ENCODE measurements at regions not wholly inside any gene's neighbourhood (a gene's known extent, or its start where the extent isn't known, plus 50 kb on each side); places are given as distances from the start of the nearest gene placed in this dataset.

- in situ Hi-C loops (cut with HindIII; ENCODE audit: extremely low pct_ligation_motif_present, low pct_unique_long_range_greater_than_20kb), result no loop called here
- CTCF ChIA-PET (ENCODE audit: low intra/inter-chr PET ratio, low total read pairs), result no interaction called here
- 0% methylated on average over 1 of the region's 1 CpG for WGBS (ENCODE audit: low lambda C conversion rate)
- H2AFZ ChIP-seq (ENCODE audit: low read length), result no peak overlapping the region
- no peak overlapping the region for H3K9ac ChIP-seq (ENCODE audit: insufficient read depth, low read depth, low read length)
- TF ChIP-seq ZNF816 (CRISPR knock-in tag; IDR thresholded peaks at IDR 0.05; ENCODE audit: borderline replicate concordance), result no peak
- TF ChIP-seq BCL6 (CRISPR knock-in tag; IDR thresholded peaks at IDR 0.05), result no peak
- no peak for TF ChIP-seq GABPA (IDR thresholded peaks at IDR 0.05; ENCODE audit: low read depth, low read length)
- no peak for TF ChIP-seq GABPA (CRISPR knock-in tag; IDR thresholded peaks at IDR 0.05; ENCODE audit: low read depth)
- intact Hi-C loops (cut with micrococcal nuclease; ENCODE audit: unreplicated experiment), result no loop called here
- H3K79me2 ChIP-seq (ENCODE audit: insufficient read depth, low read length), result no peaks in the 10 kb centered on the region
- POLR2A ChIA-PET, result no interaction called here
- no TSS peak for BruUV-seq (replicated peaks)
- no peaks in the 10 kb centered on the region for H4K20me1 ChIP-seq (ENCODE audit: insufficient read depth, low read length)
- no peak overlapping the region for H3K4me3 ChIP-seq (replicated peaks in 1 of 3; ENCODE audit: insufficient read depth in 1 of 3, low read depth in 2 of 3, low read length in 3 of 3)
- H3K4me1 ChIP-seq (ENCODE audit: insufficient read depth, low read length), result no peaks in the 10 kb centered on the region
- ATAC-seq, result no peak
- no peak for FAIRE-seq
- H3K9me3 ChIP-seq (ENCODE audit: low read length), result peaks cover 33% of the 10 kb centered on the region
- H3K27me3 ChIP-seq (ENCODE audit: control insufficient read depth in 1 of 2, insufficient read depth in 2 of 2, low read length in 2 of 2), result no peaks in the 10 kb centered on the region
- no peak for DNase-seq (ENCODE audit: low spot score)
- H3K36me3 ChIP-seq (replicated peaks in 1 of 2; ENCODE audit: control insufficient read depth in 1 of 2, insufficient read depth in 2 of 2, low read length in 2 of 2), result no peaks in the 10 kb centered on the region
- no peak overlapping the region for H3K4me2 ChIP-seq (ENCODE audit: low read depth, low read length)
- no peak overlapping the region for H3K27ac ChIP-seq (ENCODE audit: extremely low read length, insufficient read depth, low read length)
These were observed 292.2 kb upstream of the ZWINT start for GRCh38 chr10:56653289-56653688.

GRCh38 chr10:56646329-56647111, 285.5 kb upstream of the ZWINT start:
- 33% methylated on average over 6 of the region's 13 CpGs for WGBS (ENCODE audit: low lambda C conversion rate)
- H4K20me1 ChIP-seq (ENCODE audit: insufficient read depth, low read length), result no peaks in the 10 kb centered on the region
- H3K27me3 ChIP-seq (ENCODE audit: control insufficient read depth in 1 of 2, insufficient read depth in 2 of 2, low read length in 2 of 2), result no peaks in the 10 kb centered on the region
- peaks cover 9% of the 10 kb centered on the region; the same call in 1 of the 2 replicates for H3K9me3 ChIP-seq (ENCODE audit: low read length)
- H3K4me2 ChIP-seq (ENCODE audit: low read depth, low read length), result no peak overlapping the region
- no peak overlapping the region for H3K27ac ChIP-seq (ENCODE audit: extremely low read length, insufficient read depth, low read length)
- ChIA-PET POLR2A (no interaction called here), CTCF (ENCODE audit: low intra/inter-chr PET ratio, low total read pairs) (no interaction called here)
- no peak for ATAC-seq
- FAIRE-seq, result no peak
- in situ Hi-C loops (cut with HindIII; ENCODE audit: extremely low pct_ligation_motif_present, low pct_unique_long_range_greater_than_20kb) (no loop called here), intact Hi-C loops (cut with micrococcal nuclease; ENCODE audit: unreplicated experiment) (no loop called here)
- DNase-seq (ENCODE audit: low spot score), result no peak
- no peak overlapping the region for H3K4me3 ChIP-seq (replicated peaks in 1 of 3; ENCODE audit: insufficient read depth in 1 of 3, low read depth in 2 of 3, low read length in 3 of 3)
- TF ChIP-seq ZNF20 (CRISPR knock-in tag; IDR thresholded peaks at IDR 0.05) (no peak), PHF8 (CRISPR knock-in tag; IDR thresholded peaks at IDR 0.05) (no peak), KMT2A (CRISPR knock-in tag; IDR thresholded peaks at IDR 0.05) (no peak), SIX4 (CRISPR knock-in tag; IDR thresholded peaks at IDR 0.05) (no peak), SKI (IDR thresholded peaks at IDR 0.05; ENCODE audit: partially characterized antibody) (no peak), PAX8 (CRISPR knock-in tag; IDR thresholded peaks at IDR 0.05; ENCODE audit: borderline replicate concordance) (no peak), KLF16 (CRISPR knock-in tag; IDR thresholded peaks at IDR 0.05) (no peak), TFAP4 (IDR thresholded peaks at IDR 0.05; ENCODE audit: borderline replicate concordance, low read depth) (no peak), SMAD9 (CRISPR knock-in tag; IDR thresholded peaks at IDR 0.05) (no peak), NCOA2 (CRISPR knock-in tag; IDR thresholded peaks at IDR 0.05) (no peak), ZKSCAN5 (CRISPR knock-in tag; IDR thresholded peaks at IDR 0.05) (no peak), RCOR2 (CRISPR knock-in tag; IDR thresholded peaks at IDR 0.05) (no peak), ZNF619 (CRISPR knock-in tag; IDR thresholded peaks at IDR 0.05) (no peak), IKZF4 (CRISPR knock-in tag; IDR thresholded peaks at IDR 0.05; ENCODE audit: borderline replicate concordance, low read depth, not compliant biosample characterization) (no peak), POLR2A (IDR thresholded peaks at IDR 0.05; ENCODE audit: insufficient read depth in 1 of 2, low read depth in 2 of 2, low read length in 2 of 2) (no peak)
- no peaks in the 10 kb centered on the region for H3K79me2 ChIP-seq (ENCODE audit: insufficient read depth, low read length)
- H2AFZ ChIP-seq (ENCODE audit: low read length), result no peak overlapping the region
- BruUV-seq (replicated peaks), result no TSS peak
- H3K4me1 ChIP-seq (ENCODE audit: insufficient read depth, low read length), result no peaks in the 10 kb centered on the region
- H3K36me3 ChIP-seq (replicated peaks in 1 of 2; ENCODE audit: control insufficient read depth in 1 of 2, insufficient read depth in 2 of 2, low read length in 2 of 2), result no peaks in the 10 kb centered on the region
- H3K9ac ChIP-seq (ENCODE audit: insufficient read depth, low read depth, low read length), result no peak overlapping the region

Data from HepG2 (cell line).